Right cardiac atrium (tissue), 5 donors: ENCODE measurements at regions not wholly inside any gene's neighbourhood (a gene's known extent, or its start where the extent isn't known, plus 50 kb on each side); places are given as distances from the start of the nearest gene placed in this dataset.

Experiments
- ATAC-seq, 2 donors: fragments of 200-7000 bp; cut with Tn5 transposase; one replicate each; pipeline versions ENCODE4 v1.8.0 to v1.9.1; 2020; ENCODE audit warnings: moderate library complexity in 2 of 2, mild to moderate bottlenecking in 1 of 2
- DNase-seq, 3 donors: peaks; one replicate each; pipeline ENCODE4 v3.0.0-alpha.2; 2020
- H3K27ac ChIP-seq: one replicate; pipeline ENCODE4 v1.5.1; 2013; ENCODE audit warnings: mild to moderate bottlenecking, low read length, control low read depth, moderate library complexity
- H3K27me3 ChIP-seq: one replicate; pipeline ENCODE4 v1.6.1; 2013; ENCODE audit not compliant: control insufficient read depth, insufficient read depth
- H3K4me1 ChIP-seq: one replicate; pipeline ENCODE4 v1.6.1; 2013; ENCODE audit warnings: low read length; ENCODE audit not compliant: control insufficient read depth, insufficient read depth
- H3K4me3 ChIP-seq: one replicate; pipeline ENCODE4 v1.5.1; 2013; ENCODE audit warnings: low read length, control low read depth
- H3K9me3 ChIP-seq: one replicate; pipeline ENCODE4 v1.6.1; 2013; ENCODE audit warnings: low read length; ENCODE audit not compliant: control insufficient read depth
- WGBS: extraction: QIAGEN DNeasy Blood & Tissue Kit; methylation state at CpG from one replicate; pipeline ENCODE4 v1.1.7; 2013; 5-methylcytosine and 5-hydroxymethylcytosine counted together
- intact Hi-C, 4 donors: fragments of 100-400 bp; cut with DNase I; formaldehyde crosslinking; loops; one replicate each; pipeline versions ENCODE4 v1.11.0 to v1.14.0; 2022 to 2023
- donor health status: healthy with polysubstance abuse.
- donor health status: DM: no; HTN: yes; CAD: no.
- donor health status: DM: no; HTN: no; CAD: no.
- donor health status: DM: no; HTN: yes; CAD: no; lungs with severe emphysema.
- donor health status: DM: yes; HTN: yes; CAD: no.

DNA sequence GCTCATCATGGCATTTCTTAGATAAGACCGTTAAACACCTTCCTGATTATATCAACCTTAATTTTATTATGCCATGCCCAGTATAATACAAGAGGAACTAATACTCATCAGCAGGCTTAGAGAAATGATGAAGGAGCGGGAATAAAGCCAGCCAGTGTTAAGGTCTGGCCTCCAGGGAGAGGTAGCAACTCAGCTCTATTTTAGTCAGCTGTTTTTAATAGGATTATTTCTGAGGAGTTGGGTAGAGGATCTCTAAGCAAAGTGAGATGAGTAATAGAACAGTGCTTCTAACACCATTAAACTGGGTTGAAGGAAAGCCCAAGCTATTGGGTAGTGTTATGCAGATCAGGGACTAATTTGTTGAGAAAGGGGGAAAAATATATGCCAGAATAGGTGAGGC, 921.5 kb downstream of the TTLL7 start:
- H3K27me3 ChIP-seq: no peaks in the 10 kb centered on the region
- ATAC-seq (no peak), DNase-seq (no peak)
- no peak overlapping the region for H3K4me3 ChIP-seq
- intact Hi-C loops: no loop called here
- no peak overlapping the region for H3K27ac ChIP-seq
- H3K4me1 ChIP-seq: no peaks in the 10 kb centered on the region
- 68% methylated on average over 2 of the region's 2 CpGs for WGBS
- H3K9me3 ChIP-seq: no peaks in the 10 kb centered on the region

DNA sequence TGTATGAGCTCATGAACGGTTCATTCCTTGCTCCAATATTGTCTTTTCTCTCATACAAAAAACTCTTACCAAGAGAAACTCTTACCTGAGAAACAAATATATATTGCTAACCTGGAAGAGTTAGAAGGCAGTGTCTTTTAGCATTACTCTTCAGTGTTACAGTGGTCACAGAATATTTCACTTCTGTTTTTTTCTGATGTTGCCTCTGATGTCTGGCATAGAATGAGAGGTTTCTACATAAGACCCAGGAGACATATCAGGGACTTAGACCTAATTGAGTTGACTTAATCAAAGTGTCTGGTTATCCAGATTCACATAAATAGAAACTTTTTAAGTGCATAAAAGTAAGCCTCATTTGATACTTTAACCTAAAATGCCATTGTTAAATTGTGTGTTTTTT, 923.8 kb downstream of the TTLL7 start:
- Histone ChIP-seq H3K27ac (no peak overlapping the region), H3K4me3 (no peak overlapping the region), H3K9me3 (no peaks in the 10 kb centered on the region), H3K4me1 (no peaks in the 10 kb centered on the region), H3K27me3 (no peaks in the 10 kb centered on the region)
- 87% methylated on average over 1 of the region's 1 CpG for WGBS
- no peak for DNase-seq
- ATAC-seq: no peak
- intact Hi-C loops: no loop called here

DNA sequence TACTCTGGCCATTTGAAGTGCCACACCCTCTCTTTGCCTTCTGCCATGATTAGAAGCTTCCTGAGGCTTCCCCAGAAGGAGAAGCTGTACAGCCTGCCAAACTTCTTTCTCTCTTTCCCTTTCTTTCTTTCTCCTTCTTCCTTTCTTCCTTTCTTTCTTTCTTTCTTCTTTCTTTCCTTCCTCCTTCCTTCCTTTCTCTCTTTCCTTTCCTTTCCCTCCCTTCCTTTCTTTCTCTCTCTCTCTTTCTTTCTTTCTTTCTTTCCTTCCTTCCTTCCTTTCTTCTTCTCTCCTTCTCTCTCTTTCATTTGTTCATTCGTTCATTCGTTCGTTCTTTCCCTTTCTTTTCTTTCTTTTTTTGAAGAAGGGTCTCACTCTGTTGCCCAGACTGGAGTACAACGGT, 931.0 kb downstream of the TTLL7 start:
- intact Hi-C loops: no loop called here
- H3K9me3 ChIP-seq: no peaks in the 10 kb centered on the region
- no peaks in the 10 kb centered on the region for H3K4me1 ChIP-seq
- H3K27me3 ChIP-seq: no peaks in the 10 kb centered on the region
- 93% methylated on average over 4 of the region's 4 CpGs for WGBS
- DNase-seq (no peak), ATAC-seq (no peak)
- H3K4me3 ChIP-seq: no peak overlapping the region
- H3K27ac ChIP-seq: no peak overlapping the region

DNA sequence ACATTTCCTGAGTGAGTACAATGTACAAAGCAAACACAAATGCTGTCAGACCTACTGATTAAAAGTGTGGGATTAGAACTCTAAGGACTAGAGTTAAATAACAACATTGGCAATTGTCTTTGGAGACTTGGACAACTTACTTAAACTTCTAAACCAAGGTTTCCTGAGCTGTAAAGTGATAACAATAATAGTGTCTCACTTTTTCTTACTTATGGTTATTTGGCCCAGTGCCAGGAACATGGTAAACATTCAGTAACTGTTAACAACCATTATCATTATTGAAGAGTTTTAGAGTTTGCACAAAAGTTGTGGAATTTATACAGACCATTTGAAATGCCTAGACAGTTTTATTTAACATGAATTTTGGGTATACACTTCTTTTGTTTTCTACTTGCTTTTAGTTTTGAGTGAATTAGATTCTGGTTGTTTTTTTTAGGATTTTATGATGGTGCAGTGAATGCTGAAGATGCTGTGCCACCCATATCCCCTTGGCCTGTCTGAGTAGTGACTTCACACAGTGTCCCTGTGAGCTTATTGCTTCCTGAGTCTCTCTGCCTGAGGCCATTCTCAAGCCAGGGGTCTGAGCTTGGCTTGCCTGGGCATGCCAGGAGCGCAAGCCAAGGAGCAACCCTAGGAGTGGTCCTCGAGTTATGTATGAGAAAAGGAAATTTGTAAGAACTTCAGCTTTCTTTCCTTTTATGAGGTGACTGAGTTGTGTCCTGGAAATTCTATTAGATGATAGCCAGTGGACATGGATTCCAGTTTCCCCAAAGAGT, 932.8 kb downstream of the TTLL7 start:
- DNase-seq (no peak), ATAC-seq (no peak)
- no peaks in the 10 kb centered on the region for H3K4me1 ChIP-seq
- no peak overlapping the region for H3K4me3 ChIP-seq
- no peak overlapping the region for H3K27ac ChIP-seq
- WGBS: 92% methylated on average over 2 of the region's 2 CpGs
- intact Hi-C loops: no loop called here
- H3K27me3 ChIP-seq: no peaks in the 10 kb centered on the region
- no peaks in the 10 kb centered on the region for H3K9me3 ChIP-seq

DNA sequence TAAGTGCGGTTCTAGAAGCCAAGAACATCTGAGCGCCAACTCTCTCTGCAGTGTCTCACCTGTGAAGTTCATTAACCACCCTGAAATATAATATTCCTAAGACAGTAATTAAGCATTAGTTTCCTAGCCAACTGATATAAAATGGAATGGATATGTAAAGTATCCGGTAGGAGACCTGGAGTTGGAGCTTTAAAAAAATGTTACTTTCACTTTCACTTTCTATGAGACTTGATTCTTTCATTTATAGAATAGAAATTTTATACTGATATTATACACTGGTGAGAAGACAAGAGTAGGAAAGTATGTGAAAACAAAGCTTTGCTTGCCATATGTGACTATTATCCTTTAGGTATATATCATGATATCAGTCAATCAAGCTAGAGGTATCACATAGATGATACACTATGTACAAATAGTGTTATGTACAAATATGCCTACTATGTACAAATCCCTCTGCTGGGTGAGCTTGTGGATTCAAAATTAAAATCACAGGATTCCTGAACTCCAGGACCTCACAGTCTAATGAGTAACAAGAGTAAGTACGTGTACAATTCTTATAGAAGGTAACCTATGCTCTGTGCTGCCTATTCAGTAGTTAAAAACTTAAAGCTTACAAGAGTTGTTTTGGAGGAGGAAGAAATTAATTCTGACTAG, 934.2 kb downstream of the TTLL7 start:
- H3K27me3 ChIP-seq: no peaks in the 10 kb centered on the region
- no peak for ATAC-seq
- intact Hi-C loops: no loop called here
- no peak for DNase-seq
- peak overlapping the region; percentile 13 for H3K4me3 ChIP-seq
- no peaks in the 10 kb centered on the region for H3K4me1 ChIP-seq
- H3K27ac ChIP-seq: no peak overlapping the region
- H3K9me3 ChIP-seq: no peaks in the 10 kb centered on the region
- 82% methylated on average over 4 of the region's 4 CpGs for WGBS

DNA sequence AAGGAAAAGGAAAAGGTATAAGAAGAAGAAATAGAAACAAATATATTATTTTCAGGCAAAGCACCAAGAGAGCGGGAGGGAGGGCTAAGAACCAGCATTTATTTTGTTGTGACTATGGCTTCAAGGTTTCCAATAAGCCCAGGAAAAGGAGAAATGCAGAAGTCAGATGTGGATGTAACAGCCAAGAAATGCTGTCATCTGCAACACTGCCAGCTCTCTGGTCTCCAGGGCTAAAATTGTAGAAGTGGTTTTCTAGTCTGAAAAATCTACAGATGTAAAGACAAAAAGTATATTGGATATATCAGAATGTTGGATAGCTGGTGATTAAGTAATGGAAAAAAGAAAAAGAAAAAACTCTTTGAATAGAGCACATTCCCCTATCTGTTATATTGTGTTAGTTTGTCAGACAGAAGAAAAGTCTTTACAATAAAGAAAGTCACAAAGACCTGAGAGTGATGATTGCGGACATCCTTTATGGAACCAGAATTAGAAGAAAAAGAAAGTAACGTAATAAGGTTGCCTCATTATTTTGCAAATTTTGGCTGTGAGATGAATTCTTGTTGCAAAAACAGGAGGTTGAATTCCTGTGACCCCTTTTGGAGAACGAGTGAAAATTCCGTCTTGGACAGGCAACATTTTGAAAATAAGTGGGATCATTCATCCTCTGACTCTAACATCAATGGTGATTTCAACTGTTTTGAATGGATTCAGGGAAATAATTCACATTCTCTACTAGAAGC, 938.1 kb downstream of the TTLL7 start:
- Histone ChIP-seq H3K27me3 (no peaks in the 10 kb centered on the region), H3K4me3 (no peak overlapping the region), H3K4me1 (no peaks in the 10 kb centered on the region), H3K9me3 (no peaks in the 10 kb centered on the region), H3K27ac (no peak overlapping the region)
- 70% methylated on average over 5 of the region's 5 CpGs for WGBS
- intact Hi-C loops: no loop called here
- no peak for DNase-seq
- ATAC-seq: no peak

DNA sequence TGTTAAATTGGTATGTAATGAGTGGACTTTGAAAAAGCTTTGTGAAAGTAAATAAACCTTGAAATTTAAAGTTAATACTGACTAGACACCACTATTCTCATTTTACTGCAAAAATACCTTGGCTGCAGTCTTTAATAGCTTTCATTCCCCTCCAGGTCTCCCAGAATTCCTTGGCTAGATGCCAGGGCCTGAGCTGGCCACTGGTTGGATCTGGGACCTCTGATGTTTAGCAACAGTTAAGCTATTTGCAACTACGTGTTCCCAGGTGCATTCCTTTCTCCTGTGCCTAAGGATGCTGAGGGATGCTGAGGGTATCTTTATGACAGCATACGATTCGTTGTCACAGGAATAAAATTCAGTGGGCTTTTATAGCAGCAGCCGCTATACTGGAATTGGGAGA, 938.7 kb downstream of the TTLL7 start:
- no peak for ATAC-seq
- Histone ChIP-seq H3K27me3 (no peaks in the 10 kb centered on the region), H3K4me3 (no peak overlapping the region), H3K4me1 (no peaks in the 10 kb centered on the region), H3K27ac (no peak overlapping the region), H3K9me3 (no peaks in the 10 kb centered on the region)
- WGBS: 76% methylated on average over 4 of the region's 4 CpGs
- no peak for DNase-seq
- intact Hi-C loops: no loop called here

DNA sequence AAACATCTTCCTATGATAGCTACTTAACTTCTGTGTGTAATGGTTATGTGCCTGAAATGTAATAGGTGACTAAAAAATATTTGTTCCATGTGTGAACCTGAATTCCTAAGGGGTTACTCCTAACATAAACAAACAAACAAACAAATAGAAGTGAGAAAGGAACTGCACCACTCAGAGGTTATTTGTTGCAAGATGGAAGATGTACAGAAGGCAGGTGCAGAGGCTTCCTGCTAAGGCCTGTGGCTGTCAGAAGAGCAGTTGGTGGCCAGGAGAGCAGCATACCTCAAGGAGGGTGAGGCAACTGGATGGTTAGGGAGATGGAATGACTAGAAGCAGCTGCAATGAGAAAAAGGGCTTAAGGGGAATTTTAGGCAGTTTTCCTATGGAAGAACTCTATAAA, 940.6 kb downstream of the TTLL7 start:
- Histone ChIP-seq H3K27me3 (no peaks in the 10 kb centered on the region), H3K4me1 (no peaks in the 10 kb centered on the region), H3K9me3 (no peaks in the 10 kb centered on the region), H3K4me3 (no peak overlapping the region), H3K27ac (no peak overlapping the region)
- ATAC-seq: no peak
- intact Hi-C loops: no loop called here
- DNase-seq: no peak

DNA sequence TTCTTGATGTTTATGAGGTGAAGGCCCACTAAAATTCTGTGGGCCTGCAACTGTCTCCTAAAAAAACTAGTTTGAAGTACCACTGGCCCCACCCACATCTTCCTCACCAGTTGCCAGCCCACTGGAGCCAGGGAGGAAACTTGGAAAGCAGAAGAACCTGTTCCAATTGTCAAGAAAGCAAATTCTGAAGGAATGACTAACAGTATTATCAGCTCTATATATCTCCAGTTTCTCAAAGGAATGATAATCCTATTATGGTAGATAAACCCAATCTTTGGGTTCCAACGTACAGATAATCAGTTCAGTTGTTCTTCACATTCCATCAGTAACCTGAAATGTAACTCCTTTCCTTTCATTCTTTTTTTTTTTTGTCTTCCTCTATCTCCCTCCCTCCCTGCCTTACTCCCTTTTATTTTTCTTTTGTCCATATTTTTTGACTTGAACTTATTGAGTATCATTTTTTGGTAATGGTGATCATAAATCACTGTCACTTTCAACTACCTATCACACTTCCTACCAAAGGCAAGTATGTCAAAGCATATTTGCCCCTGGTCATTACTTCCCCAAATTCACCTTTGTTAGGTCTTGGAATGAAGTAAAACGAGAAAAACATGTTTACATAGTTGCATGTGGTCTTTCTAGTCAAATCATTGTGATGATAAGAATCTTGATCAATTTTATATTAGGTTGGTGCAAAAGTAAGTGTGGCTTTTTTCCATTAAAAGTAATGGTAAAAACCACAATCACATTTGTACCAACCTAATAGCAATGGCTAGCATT, 943.4 kb downstream of the TTLL7 start:
- DNase-seq (no peak), ATAC-seq (no peak)
- WGBS: 57% methylated on average over 2 of the region's 2 CpGs
- Histone ChIP-seq H3K27ac (no peak overlapping the region), H3K4me3 (no peak overlapping the region), H3K27me3 (no peaks in the 10 kb centered on the region), H3K9me3 (no peaks in the 10 kb centered on the region), H3K4me1 (no peaks in the 10 kb centered on the region)
- intact Hi-C loops: no loop called here

DNA sequence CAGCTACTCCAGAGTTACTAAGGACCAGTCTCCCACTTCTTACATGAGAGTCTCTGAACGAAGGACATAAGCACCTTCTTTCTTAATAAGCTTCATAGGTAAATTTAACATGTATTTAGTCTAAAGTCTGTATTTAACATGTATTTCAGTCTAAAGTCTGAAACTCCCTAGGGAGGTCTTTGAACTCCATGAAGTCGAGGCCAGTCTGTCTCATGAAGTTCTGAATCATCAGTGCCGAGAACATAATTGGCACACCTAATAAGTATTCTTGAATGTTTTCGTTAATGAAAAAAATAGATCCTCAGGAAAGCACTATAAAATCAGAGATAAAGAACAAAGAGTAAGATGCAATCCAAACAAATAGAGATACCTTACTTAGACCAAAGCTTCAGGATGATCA, 945.5 kb downstream of the TTLL7 start:
- Histone ChIP-seq H3K27me3 (no peaks in the 10 kb centered on the region), H3K9me3 (no peaks in the 10 kb centered on the region), H3K27ac (no peak overlapping the region), H3K4me1 (no peaks in the 10 kb centered on the region), H3K4me3 (no peak overlapping the region)
- WGBS: 59% methylated on average over 4 of the region's 4 CpGs
- DNase-seq (no peak), ATAC-seq (no peak)
- intact Hi-C loops: no loop called here

DNA sequence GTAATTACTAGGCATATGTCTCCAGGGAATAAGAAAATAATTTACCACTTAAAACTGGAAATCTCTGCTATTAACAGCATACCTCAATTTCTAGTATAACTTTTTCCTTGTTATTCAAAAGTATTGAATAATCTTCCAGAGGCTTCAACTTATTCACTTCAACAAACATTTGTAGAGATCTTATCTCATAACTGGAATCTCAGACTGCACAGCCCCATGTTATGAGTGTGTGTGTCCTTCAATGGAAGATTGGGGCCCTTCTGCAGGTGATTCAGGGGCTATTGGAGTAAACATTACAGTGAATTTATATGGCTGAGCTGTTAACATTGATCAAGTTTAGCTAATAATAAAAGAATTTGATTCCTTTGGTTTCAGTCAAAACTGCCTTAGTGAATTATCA, 946.1 kb downstream of the TTLL7 start:
- no peaks in the 10 kb centered on the region for H3K27me3 ChIP-seq
- no peak for DNase-seq

More for the DNA sequence above, 946.1 kb downstream of the TTLL7 start:
- Histone ChIP-seq H3K4me1 (no peaks in the 10 kb centered on the region), H3K4me3 (no peak overlapping the region), H3K27ac (no peak overlapping the region), H3K9me3 (no peaks in the 10 kb centered on the region)
- ATAC-seq: no peak
- intact Hi-C loops: no loop called here
